Fibroblast of skin of right quadriceps (primary cell): ENCODE measurements at regions not wholly inside any gene's neighbourhood (a gene's known extent, or its start where the extent isn't known, plus 50 kb on each side); places are given as distances from the start of the nearest gene placed in this dataset.
"Not testable (repeated sequence)": the region's sequence is repeated elsewhere in the genome, so short reads cannot be mapped to it uniquely, and the experiment has no call there.

Experiments
- DNase-seq: peaks from one replicate; pipeline ENCODE4 v3.0.0-alpha.2; 2013

DNA sequence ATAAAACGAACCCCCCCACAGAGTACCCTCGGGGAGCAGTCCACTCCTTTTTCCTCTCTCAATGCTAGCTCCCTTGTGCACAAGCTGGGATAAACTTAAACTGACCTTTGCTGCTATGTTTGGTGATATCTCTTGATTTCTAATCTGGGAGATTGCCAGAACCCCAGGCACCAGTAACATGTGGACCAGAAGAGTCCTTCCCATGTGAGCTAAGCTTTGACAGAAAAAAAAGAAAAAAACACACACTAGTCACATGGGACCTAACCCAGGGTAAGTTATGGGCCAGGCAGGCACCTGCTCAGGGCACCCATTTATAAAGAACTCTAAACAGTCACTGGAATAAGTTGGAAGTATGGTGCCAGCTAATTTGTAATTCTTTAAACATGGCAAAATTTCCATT, 242.6 kb downstream of the EN1 start:
- DNase-seq: no peak

DNA sequence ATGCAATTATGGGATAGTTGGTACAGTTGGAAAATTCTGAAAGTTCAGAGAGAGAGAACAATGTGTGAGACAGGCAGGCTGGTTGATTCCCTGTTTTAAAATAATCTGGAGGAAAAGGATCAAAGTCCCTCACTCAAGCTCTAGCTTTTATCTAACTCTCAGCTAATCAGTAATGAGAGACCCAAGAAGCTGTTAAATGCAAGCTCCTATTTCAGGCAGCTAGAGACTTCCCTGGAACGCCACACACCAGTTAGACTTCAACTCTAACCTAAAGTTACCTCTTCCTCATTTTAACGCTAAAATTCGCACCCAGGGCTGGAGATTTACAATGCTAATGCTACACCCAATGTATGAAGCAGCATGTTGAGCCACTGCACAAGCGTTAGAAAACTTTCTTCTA, 243.1 kb downstream of the EN1 start:
- no peak for DNase-seq

DNA sequence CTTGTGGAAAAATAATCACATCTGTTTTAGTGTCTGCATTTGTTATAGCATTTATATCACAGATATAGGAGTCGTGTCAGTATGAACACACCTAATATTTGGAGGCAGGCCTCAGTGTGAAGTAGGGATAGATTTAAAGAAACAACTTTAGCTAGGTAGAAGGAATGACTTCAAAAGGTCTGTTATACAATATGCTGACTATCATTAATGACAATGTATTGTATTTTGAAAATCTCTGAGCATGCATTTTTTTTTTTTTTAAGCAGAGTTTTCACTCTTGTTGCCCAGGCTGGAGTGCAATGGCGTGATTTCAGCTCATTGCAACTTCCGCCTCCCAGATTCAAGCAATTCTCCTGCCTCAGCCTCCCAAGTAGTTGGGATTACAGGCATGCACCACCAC, 248.3 kb downstream of the EN1 start:
- DNase-seq: no peak

DNA sequence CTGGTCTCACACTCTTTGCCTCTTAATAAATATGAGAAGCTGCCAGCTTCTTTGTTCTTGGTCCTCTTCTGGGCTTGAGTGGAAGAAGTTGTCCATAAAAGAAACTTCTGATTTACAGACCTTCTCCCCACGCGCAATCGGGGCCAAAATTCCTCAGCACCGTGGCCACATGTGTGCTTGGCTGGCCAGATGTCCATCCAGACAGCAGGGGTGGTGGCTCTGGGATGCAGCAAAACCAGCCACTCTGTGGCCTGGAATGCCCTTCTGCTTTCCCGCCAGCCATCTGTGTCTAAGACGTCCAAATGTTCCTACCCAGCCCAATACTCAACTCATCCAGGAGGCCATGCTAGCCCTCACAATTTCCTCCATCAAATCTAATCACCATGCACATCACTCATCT, 250.8 kb downstream of the EN1 start:
- DNase-seq: no peak

DNA sequence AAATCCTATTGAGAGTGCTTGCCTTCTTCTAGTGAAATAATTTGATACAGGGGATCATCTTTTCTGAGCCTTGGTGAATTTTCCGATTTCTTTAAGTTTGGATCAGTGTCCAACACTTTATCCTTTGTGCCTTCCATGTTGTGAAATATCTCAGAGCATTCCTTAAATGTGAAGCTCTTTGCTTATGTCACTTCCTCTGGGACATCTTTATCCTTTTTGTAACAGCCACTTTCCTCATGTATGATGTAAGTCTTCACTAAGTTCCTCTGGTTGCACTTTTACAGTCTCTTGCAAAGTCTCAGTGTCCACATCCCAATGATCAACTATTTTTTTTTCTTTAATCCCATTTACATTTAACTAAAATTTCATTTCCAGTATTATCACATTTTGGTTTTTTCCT, 254.2 kb downstream of the EN1 start:
- DNase-seq: peak; percentile 44

DNA sequence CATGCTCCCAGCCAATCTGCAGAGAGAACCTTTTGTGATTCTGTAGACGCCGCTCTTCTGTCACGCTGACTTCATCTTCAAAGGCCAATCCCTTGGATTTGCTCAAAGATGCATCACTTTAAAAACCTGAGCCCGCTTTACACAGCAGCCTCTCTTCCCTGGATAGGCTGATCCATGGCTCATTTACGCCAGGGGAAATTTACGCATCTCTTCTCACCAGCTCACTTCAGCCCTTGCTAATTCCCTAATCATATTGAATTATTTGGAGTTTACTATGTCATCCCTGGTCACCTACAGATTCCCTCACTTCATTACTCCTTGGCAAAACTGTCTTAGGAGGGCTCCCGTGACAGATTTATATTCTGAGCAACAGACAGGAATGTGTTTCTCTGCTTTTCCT, 256.2 kb downstream of the EN1 start:
- DNase-seq: no peak

DNA sequence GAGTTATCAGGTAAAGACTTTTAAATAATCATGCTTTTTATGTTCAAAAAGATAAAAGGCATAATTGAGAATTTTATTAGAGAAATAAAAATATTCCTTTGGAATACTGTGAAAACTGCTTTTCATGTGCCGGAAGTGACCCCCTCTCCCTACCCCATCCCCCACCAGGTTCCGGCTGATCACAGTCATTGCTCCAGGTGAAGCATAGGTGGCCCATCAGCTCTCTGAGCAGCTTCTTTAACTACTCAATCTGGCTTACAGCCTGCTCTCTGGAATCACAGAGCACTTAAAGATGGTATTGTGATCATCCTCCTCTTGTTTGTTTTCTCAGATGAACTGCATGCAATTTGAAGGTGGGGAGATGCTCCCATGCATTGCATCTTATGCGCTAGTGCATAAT, 257.7 kb downstream of the EN1 start:
- DNase-seq: no peak

DNA sequence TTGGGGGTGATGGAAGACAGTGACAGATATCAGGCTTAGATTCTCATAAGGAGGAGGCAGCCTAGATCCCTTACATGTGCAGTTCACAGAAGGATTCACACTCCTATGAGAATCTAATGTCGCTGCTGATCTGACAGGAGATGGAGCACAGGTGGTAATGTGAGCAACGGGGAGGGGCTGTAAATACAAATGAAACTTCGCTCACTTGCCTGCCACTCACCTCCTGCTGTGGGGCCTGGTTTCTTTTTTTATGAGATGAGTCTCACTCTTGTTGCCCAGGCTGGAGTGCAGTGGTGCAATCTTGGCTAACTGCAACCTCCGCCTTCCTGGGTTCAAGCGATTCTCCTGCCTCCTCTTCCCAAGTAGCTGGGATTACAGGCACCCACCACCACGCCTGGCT, 258.6 kb downstream of the EN1 start:
- no peak for DNase-seq

DNA sequence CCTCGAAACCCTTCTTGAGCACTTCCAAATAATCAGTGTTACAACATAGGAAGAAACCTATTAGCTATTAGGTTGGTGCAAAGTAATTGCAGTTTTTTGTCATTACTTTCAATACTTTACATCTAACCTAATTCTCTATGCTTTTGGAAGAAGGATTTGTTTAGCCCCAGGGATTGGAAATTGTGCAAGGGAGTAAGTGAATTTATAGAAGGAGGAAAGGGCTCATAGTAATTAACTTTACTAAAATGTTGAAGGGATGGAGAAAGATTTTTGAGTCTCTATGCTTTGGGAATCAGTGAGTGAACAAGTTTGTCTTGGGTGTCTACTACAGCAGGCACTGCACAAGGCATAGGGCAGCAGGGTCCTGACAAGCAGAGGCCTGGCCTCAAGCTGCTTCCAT, 261.1 kb downstream of the EN1 start:
- DNase-seq: no peak

DNA sequence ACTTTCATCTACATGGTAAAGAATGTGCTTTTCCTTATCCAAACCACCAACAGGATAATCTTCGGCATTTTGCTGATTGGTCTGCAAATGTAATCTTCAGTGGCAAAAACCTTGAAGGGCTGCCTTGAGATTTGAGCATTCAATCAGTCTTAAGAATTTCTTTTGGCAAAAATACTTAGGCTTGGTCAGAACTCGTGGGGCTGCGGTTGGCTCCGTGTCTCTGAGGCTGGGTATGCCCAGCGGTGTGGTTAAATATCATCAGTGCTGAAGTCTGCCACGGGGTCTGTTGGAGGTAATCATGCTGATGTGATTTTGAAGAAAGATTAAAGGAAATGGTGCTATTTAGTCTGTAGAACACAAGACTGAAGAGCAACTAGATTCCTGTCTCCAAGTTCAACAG, 262.6 kb downstream of the EN1 start:
- no peak for DNase-seq

DNA sequence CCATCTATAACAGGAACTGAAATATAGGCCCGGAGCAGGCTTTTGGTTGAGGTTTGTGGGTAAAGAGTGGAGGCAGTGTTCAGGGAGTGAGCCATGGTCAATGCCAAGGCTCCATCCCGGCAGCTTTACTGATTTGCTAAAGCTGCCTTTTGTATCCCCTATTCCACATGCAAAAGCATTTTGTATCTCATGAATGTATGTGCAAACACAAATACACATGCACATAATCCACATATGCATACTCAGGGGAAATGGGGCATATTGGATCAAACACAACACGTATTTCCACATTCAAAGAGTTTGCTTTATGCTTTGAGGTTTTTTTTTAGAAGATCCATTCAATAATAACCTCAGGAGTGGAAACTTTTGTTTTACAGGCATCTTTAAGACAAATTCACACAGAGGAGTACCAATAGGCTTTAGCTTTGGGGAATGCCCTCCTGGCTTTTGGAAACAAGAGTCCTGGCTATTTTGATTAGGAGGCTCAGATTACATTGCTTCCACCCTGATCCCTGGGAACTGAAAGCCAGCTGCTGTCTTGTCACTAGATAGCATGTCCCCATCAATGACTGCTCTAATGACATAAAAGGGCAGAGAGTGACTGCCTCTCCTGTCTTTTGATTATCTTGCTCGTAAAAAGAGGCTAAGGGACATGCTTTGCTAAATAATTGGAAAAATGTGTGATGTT, 263.2 kb downstream of the EN1 start:
- no peak for DNase-seq

DNA sequence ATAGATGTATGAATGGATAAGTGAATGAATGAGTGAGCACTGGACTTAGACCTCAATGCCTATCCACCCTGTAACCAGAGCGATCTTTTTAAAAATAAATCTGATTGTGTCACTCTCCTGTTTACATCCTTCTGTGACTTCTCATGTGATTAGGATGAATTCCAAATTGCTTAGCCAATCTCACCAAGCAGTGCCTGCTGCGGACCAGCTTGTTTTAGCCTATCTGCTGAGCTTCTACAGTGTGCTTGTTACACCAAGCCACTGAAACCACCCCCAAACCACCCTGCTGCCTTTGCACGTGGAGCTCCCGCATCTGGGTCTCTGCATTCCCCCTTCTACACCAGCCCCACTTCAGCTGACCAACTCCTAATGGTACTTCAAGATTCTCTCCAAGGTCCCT, 265.4 kb downstream of the EN1 start:
- no peak for DNase-seq

DNA sequence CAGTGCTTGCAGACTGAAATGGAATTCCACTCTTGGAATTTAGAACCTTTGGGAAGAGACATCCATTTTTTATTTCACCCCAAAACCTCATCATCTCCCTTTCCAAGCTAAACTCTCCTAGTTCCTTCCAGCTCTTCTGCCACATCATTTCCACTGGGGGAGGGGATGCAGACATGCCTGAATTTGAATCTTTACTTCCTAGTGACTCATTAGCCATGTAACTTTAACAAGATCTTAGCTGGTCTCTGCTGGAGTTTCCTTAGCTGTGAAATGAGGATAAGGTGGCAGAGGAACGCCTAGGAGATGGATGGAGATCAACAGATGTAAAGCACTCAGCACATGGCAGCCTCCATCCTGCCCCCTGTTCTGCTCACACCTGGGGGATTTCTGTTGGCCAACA, 266.8 kb downstream of the EN1 start:
- DNase-seq: peak; percentile 76

DNA sequence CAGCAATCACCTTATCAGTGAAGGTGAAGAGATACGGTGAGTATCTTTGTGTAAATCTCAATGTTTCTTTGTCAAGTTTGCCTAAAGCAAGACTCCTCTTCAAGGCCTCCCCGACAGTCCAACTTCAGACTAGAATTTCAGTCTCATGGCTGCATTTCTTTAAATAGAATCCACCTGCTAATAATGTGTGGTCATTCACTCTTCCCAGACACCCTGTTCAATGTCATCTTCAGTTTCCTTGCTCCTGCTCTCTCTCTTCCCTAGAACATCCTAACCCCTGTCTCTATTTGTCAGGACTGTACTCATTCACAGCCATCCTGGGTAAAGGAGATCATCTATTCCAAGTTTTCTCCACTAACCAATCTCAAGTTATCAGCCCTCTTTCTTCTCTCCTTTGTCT, 267.3 kb downstream of the EN1 start:
- DNase-seq: no peak

DNA sequence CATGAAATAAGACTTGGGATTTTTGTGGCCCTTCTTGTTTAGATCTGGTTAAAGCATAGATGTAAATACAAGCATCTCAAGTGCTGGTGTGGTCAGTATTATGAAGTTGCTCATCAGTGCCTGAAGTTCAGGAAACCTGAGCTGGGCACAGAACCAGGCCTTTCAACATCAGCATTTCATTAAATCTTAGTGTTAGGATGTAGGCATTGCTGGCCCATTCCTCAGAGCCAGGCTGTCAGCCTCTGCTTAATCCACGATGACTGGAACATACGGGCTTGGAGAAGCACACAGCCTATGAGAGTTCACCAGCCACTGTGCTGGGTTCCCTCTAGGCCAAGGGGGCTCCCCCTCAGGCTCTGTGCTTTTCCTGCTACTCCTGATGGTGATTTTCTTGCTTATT, 270.2 kb downstream of the EN1 start:
- peak; percentile 37 for DNase-seq

DNA sequence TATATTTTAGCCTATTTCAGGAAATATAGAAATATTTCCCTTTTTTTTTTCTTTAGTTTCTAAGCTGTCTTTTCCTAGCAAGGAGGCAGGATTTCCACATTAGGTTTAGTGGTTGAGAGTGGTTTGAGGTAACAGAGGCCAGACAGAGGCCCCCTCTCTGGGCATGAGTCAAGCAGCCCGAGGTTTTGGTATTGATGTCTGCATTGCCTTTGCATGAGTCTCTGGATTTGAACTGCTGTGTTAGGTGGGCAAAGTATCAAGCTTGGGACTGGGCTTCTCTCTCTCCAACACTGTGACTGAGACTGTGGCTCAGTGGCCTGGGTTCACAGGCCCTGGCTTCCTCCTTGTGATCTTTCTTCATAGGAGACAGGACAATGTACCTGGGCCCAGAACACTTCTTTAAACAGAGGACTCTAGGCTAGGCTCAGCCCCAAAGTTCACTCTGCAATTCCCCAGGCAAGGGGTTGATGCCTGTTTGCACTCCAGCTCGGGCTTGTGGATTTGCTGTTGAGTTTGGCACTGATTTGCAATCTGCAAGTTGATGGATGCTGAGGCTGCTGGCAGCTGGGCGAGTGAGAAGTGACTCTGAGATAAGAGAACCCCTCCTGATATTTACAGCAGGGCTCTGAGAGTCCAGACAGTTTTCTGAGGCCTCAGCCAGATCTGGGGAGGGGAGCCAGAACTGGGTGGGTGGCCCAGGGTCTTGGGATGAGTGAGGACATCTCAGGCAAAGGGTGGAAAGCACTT, 271.2 kb downstream of the EN1 start:
- DNase-seq: peak; percentile 79

DNA sequence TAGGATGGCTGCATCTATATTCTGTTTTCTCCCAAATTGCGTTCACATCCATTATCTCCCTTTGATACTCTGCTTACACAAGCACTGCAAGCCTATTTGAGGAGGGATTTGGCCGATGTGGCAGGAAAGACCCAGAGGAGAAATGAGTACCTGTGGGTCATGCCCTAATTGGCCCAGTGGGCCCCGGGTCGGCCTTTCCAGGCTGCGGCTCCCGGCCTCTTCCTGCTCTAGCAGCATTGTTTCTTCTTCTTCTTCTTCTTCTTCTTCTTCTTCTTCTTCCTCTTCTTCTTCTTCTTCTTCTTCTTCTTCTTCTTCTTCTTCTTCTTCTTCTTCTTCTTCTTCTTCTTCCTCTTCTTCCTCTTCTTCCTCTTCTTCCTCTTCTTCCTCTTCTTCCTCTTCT, 275.1 kb downstream of the EN1 start:
- DNase-seq: not testable (repeated sequence)

DNA sequence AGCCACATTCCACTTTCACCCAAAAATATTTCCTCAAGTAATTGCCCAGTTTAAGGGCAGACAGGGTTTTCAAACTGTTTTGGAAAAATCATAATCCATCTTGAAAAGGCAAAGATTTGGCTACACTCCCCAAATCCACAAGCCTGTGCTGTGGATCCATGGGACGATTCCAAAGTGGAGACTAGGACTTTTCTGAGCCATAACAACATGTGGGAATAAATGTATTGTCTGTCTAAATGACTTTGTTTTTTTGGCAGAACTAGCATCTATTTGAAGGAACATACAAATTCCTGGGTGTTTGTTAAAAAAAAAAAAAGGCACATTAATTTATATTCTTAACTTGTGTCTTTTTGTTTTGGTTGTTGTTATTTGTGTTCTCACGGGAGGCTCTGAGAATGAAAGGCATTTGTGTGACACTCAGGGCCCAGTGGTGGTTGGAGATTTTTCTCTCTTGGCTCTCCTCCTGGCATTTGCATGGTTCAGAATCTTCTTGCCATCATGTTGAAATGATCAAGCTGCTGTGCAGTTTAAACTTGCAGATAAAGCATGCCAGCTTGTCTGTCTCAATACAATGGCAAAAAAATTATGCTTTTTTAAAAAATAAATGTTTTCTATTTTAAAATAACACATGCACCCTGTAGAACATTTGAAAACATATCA, 277.4 kb downstream of the EN1 start:
- no peak for DNase-seq

DNA sequence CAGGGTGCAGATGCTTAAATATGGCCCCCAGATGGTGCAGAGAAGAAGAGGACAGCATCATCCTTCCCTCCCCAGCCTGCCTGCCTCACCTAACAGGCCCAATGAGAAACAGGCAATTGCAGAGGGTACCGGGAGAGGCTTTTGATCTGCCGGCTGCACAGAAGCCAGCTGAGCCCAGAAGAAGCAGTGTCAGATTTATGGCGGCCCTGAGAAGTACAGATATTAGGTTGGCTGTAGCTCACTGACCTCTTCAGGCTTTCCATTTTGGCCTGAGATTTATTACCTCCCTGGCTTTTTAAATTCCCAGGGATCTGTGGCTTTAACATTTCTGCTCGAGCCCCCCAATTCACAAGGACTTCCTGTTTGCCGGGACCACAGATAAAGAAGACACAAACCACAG, 278.7 kb downstream of the EN1 start:
- no peak for DNase-seq

DNA sequence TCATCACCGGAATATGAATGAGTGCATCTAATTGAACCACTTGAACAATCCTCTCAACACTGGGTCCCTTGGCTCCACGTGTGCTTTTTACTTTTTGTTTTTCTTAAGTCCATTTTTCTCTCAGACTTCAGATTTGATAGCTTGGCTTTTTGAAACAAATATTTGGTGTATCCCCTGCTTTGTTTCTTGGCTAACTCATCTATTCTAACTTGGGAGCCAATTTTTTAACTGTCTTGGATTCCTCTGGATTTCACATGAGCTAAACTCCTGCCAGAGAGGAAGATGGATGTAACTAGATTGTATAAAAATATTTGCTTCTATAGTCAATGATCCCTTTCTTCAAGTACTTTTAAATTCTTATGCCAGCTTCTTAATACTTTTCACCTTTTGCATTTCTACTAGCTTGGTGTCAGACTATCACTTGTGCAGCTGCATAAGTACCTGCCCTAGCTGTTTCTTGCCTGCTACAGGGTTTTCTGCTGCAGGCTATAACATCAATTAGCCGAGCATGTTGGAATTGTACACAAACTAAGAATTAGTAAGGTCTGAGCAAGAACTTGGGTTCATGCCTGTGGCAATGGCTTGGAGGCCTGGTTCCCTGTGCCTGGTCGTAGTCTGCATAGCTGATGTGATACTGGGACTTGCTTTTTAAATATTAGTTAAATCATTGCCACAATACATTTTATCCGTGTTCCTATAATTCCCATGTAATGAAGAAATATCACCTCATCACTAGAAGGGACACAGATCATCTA, 281.5 kb downstream of the EN1 start:
- DNase-seq: no peak

DNA sequence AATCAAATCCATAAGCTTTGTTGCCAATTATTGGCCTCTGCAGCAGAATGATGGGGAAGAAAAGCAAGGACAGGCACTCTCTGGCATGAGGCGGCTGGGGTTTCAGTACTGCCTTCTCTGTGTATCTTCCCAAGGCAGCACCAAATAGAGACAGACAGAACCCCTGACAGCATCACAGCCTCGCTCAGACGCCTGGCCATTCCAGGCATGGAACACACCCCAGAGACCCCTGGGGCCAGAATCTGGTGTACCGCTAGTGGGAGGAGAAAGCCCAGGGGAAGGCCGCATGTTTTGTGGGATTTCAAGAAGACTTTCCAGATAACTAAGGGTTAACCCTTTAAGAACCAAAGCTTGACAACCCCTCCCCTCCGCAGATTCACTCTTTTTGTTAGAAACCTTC, 282.1 kb downstream of the EN1 start:
- no peak for DNase-seq

DNA sequence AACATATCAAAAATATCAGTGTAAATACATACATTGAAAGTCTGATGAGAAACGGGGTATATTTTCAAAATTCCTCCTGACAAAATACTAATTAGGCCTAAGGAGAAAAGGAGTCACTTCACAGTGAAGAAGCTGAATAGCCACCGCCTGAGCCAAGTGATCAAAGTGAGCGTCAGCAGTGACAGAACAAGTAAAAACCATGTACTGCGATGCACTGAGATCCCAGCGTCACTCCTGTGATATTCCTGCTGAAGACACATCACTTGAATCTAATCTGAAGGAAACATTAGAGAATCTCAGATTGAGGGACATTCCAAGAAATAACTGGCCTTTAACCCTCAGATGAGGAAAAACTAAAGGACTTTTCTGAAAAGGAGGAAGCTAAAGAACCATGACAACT, 285.3 kb downstream of the EN1 start:
- no peak for DNase-seq

DNA sequence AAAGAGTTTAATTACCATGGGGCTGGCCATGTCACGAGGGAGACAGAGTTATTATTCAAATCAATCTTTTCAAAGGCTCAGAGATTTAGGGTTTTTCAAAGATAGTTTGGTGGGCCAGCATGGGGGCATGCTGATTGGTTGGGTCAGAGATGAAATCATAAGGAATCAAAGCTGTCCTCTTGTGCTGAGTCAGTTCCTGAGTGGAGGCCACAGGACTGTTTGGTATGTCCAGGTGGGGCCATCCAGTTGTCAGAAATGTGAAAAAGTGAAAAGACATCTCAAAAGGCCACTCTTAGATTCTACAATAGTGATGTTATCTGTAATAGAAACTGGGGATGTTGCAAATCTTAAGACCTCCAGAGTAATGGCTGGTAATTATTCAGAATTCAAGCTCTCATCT, 288.6 kb downstream of the EN1 start:
- no peak for DNase-seq

DNA sequence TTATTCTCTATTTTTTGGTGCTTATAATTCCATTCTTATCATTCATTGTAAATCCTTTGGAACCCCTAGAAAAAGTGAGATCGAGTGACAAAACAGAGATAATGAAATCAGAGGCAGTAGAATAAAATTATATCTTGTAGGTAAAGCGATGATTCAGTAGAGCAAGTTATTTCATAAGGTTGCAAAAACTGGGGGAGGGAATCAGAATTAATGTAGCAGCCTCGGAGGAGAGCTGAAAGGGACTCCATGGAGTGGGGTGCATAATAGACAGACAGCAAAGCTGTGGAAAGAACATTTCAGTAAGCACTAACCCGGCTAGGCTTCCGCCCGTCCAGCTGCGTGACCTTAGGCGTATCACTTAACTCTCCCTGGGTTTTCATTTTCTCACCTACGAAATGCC, 289.7 kb downstream of the EN1 start:
- no peak for DNase-seq
